H1 (cell line): ENCODE measurements at regions not wholly inside any gene's neighbourhood (a gene's known extent, or its start where the extent isn't known, plus 50 kb on each side); places are given as distances from the start of the nearest gene placed in this dataset.

Experiments used
- CREB1 ChIP-seq: IDR thresholded peaks from 2 replicates; pipeline ENCODE4 v1.6.1; 2012; ENCODE audit warnings: inconsistent platforms
- HDAC6 ChIP-seq: IDR thresholded peaks from one replicate; pipeline ENCODE4 v1.7.1; 2012; ENCODE audit warnings: low read depth, mild to moderate bottlenecking, inconsistent platforms, low read length, moderate library complexity
- PHF8 ChIP-seq: fragments of 200-600 bp; sonication (generic); conservative IDR thresholded peaks from 2 replicates; pipeline ENCODE4 v1.7.1; 2012; ENCODE audit warnings: low read depth, mild to moderate bottlenecking, inconsistent platforms, low read length, moderate library complexity
- POU5F1 ChIP-seq: IDR thresholded peaks from 2 replicates; pipeline ENCODE4 v1.6.1; 2011; ENCODE audit warnings: low read depth, mild to moderate bottlenecking, low read length, moderate library complexity
- SP1 ChIP-seq: IDR thresholded peaks from 2 replicates; pipeline ENCODE4 v1.6.1; 2011; ENCODE audit warnings: low read depth, low read length
- TF ChIP-seq, protein P1 (sequence below): fragments of 300-600 bp; sonication (generic); IDR thresholded peaks from 2 replicates; pipeline ENCODE4 v1.7.1; 2012; ENCODE audit warnings: low read length, moderate library complexity, mild to moderate bottlenecking, inconsistent platforms; ENCODE audit not compliant: insufficient replicate concordance

DNA sequence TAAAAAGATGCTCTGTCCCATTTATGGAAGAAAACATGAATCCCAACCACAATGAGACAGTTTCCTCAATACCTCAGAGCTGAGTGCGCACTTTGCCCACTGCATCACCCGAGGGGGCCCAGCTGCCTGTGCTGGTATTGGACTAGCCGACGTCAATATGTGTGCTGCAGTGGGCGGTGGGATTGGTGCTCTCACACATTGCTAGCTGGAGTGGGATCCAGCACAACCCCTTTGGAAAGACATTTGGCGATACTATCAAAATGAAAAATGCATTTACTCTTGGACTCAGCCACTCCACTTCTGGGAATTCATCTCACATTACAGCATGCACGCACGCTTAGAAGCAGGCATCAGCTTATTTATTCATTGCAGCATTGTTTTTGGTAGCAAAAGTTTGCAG is 289.2 kb upstream of the FOXF1 start (continued):
- TF ChIP-seq, protein P1, sequence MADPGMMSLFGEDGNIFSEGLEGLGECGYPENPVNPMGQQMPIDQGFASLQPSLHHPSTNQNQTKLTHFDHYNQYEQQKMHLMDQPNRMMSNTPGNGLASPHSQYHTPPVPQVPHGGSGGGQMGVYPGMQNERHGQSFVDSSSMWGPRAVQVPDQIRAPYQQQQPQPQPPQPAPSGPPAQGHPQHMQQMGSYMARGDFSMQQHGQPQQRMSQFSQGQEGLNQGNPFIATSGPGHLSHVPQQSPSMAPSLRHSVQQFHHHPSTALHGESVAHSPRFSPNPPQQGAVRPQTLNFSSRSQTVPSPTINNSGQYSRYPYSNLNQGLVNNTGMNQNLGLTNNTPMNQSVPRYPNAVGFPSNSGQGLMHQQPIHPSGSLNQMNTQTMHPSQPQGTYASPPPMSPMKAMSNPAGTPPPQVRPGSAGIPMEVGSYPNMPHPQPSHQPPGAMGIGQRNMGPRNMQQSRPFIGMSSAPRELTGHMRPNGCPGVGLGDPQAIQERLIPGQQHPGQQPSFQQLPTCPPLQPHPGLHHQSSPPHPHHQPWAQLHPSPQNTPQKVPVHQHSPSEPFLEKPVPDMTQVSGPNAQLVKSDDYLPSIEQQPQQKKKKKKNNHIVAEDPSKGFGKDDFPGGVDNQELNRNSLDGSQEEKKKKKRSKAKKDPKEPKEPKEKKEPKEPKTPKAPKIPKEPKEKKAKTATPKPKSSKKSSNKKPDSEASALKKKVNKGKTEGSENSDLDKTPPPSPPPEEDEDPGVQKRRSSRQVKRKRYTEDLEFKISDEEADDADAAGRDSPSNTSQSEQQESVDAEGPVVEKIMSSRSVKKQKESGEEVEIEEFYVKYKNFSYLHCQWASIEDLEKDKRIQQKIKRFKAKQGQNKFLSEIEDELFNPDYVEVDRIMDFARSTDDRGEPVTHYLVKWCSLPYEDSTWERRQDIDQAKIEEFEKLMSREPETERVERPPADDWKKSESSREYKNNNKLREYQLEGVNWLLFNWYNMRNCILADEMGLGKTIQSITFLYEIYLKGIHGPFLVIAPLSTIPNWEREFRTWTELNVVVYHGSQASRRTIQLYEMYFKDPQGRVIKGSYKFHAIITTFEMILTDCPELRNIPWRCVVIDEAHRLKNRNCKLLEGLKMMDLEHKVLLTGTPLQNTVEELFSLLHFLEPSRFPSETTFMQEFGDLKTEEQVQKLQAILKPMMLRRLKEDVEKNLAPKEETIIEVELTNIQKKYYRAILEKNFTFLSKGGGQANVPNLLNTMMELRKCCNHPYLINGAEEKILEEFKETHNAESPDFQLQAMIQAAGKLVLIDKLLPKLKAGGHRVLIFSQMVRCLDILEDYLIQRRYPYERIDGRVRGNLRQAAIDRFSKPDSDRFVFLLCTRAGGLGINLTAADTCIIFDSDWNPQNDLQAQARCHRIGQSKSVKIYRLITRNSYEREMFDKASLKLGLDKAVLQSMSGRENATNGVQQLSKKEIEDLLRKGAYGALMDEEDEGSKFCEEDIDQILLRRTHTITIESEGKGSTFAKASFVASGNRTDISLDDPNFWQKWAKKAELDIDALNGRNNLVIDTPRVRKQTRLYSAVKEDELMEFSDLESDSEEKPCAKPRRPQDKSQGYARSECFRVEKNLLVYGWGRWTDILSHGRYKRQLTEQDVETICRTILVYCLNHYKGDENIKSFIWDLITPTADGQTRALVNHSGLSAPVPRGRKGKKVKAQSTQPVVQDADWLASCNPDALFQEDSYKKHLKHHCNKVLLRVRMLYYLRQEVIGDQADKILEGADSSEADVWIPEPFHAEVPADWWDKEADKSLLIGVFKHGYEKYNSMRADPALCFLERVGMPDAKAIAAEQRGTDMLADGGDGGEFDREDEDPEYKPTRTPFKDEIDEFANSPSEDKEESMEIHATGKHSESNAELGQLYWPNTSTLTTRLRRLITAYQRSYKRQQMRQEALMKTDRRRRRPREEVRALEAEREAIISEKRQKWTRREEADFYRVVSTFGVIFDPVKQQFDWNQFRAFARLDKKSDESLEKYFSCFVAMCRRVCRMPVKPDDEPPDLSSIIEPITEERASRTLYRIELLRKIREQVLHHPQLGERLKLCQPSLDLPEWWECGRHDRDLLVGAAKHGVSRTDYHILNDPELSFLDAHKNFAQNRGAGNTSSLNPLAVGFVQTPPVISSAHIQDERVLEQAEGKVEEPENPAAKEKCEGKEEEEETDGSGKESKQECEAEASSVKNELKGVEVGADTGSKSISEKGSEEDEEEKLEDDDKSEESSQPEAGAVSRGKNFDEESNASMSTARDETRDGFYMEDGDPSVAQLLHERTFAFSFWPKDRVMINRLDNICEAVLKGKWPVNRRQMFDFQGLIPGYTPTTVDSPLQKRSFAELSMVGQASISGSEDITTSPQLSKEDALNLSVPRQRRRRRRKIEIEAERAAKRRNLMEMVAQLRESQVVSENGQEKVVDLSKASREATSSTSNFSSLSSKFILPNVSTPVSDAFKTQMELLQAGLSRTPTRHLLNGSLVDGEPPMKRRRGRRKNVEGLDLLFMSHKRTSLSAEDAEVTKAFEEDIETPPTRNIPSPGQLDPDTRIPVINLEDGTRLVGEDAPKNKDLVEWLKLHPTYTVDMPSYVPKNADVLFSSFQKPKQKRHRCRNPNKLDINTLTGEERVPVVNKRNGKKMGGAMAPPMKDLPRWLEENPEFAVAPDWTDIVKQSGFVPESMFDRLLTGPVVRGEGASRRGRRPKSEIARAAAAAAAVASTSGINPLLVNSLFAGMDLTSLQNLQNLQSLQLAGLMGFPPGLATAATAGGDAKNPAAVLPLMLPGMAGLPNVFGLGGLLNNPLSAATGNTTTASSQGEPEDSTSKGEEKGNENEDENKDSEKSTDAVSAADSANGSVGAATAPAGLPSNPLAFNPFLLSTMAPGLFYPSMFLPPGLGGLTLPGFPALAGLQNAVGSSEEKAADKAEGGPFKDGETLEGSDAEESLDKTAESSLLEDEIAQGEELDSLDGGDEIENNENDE, result no peak
- TF ChIP-seq CREB1 (no peak), SP1 (no peak), HDAC6 (no peak), PHF8 (no peak), POU5F1 (no peak)
